GM18498 (cell line): ENCODE measurements at regions not wholly inside any gene's neighbourhood (a gene's known extent, or its start where the extent isn't known, plus 50 kb on each side); places are given as distances from the start of the nearest gene placed in this dataset.

ENCODE experiments used
- ATAC-seq: cut with Tn5 transposase; IDR thresholded peaks from one replicate; pipeline ENCODE4 v1.9.1; 2021; ENCODE audit warnings: mild to moderate bottlenecking, moderate library complexity; ENCODE audit not compliant: unreplicated experiment

- peak; percentile 95 for ATAC-seq
These were observed 51.1 kb upstream of the EED start for GRCh38 chr11:86193297-86194095.

- ATAC-seq, result peak; percentile 18
These were observed 51.9 kb upstream of the EED start for GRCh38 chr11:86192519-86193257.

- ATAC-seq, result no peak
These were observed 52.7 kb upstream of the EED start for GRCh38 chr11:86191874-86192273.

GRCh38 chr11:86187027-86187426 is 57.5 kb upstream of the EED start:
- ATAC-seq, result no peak

GRCh38 chr11:86186386-86186785 is 58.2 kb upstream of the EED start:
- ATAC-seq, result no peak

GRCh38 chr11:86185381-86185750 is 59.2 kb upstream of the EED start:
- ATAC-seq, result no peak

- ATAC-seq, result no peak
These were observed 59.7 kb upstream of the EED start for GRCh38 chr11:86184728-86185380.

GRCh38 chr11:86183694-86184093 is 60.9 kb upstream of the EED start:
- ATAC-seq, result no peak

GRCh38 chr11:86182976-86183584 is 61.5 kb upstream of the EED start:
- ATAC-seq, result peak; percentile 86

- ATAC-seq, result no peak
These were observed 63.2 kb upstream of the EED start for GRCh38 chr11:86181379-86181778.

GRCh38 chr11:86180851-86181250 is 63.7 kb upstream of the EED start:
- ATAC-seq, result no peak

GRCh38 chr11:86180423-86180822 is 64.1 kb upstream of the EED start:
- ATAC-seq, result no peak

- no peak for ATAC-seq
These were observed 64.9 kb upstream of the EED start for GRCh38 chr11:86179646-86180064.

- no peak for ATAC-seq
These were observed 67.3 kb upstream of the EED start for GRCh38 chr11:86177302-86177701.

- peak; percentile 56 for ATAC-seq
These were observed 68.2 kb upstream of the EED start for GRCh38 chr11:86176165-86176884.

GRCh38 chr11:86175626-86176025 is 68.9 kb upstream of the EED start:
- ATAC-seq, result no peak

GRCh38 chr11:86175191-86175590 is 69.4 kb upstream of the EED start:
- ATAC-seq, result no peak

- ATAC-seq, result no peak
These were observed 70.2 kb upstream of the EED start for GRCh38 chr11:86174101-86175046.

GRCh38 chr11:86172894-86173293 is 71.7 kb upstream of the EED start:
- no peak for ATAC-seq

- ATAC-seq, result no peak
These were observed 72.9 kb upstream of the EED start for GRCh38 chr11:86171627-86172026.
